Epidermal melanocyte (primary cell): ENCODE measurements at regions not wholly inside any gene's neighbourhood (a gene's known extent, or its start where the extent isn't known, plus 50 kb on each side); places are given as distances from the start of the nearest gene placed in this dataset.

Source experiments
- DNase-seq: peaks from one replicate; pipeline ENCODE4 v3.0.0; 2011; ENCODE audit warnings: low spot score; ENCODE audit not compliant: insufficient read length

DNA sequence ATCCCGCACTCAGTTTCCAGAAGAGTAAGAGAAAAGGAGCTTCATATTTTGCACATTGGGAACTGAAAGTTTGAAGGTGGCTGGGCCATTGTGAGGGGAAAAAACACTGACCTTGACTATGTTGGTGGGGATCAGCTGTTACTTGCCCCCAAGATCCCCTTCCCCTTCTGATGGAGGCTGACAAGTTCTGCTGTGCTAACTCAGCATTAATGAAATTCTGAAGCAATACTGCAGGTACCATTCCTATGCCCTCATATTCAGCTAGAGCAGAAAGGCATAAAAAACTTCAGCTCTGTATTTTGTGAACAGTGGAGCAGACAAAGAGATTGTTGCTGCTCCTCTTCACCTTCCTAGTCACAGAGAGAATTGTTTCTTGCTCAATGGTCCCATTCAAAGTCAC lies 1013.8 kb upstream of the C9orf72 start:
- DNase-seq = no peak

DNA sequence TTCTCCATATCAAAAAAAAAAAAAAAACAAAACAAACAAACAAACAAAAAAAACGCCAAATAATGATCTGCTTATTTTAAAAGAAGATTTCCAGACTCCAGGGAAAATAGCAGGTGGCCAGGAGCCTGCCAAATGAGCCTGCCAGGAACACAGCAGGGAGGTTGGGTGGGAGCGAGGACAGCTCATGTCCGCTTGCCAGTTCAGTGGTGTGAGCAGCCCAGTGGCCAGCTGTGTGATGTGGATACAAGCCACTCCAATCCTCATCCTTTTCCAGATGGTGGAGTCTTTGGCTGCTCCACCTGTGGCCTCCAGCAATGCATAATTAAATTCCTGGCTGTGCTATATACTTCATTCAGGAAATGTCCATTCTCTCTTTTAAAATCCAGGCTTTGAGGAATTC lies 1025.1 kb upstream of the C9orf72 start:
- no peak for DNase-seq

DNA sequence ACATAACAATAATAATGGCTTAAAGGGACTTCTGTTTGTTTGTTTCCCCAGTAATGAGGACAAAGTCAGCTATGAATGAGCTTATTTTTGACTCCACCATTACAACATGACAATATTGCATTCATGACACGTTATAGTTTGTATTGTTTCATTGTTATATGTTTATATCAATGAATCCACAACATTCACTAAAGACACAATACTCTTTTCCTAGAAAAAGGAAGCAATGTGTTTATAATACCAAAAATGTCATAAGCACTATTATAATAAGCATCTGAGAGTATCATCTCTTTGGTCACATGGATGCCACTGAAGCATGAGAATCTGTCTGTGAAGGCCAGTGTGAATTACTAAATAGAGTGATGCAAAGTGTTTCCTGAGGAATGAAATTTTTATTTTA lies 1026.9 kb upstream of the C9orf72 start:
- no peak for DNase-seq

DNA sequence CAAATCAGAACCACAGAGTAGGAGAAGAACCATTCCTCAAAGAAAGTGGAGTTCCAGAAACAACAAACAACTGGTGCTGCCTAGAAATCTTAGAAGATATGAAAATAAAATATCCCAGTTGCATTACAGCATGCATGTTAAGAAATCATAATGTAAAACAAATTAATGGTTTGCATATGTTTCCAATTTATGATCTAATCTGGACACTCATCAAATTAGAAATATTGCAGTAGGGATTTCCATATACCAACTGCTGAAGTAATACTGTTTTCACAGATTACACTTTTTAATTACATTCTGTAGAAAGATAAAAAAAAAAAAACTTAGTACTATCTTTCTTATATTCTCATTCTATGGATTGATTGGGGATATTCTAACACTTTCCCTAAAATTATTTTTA lies 1034.6 kb upstream of the C9orf72 start:
- DNase-seq = no peak

DNA sequence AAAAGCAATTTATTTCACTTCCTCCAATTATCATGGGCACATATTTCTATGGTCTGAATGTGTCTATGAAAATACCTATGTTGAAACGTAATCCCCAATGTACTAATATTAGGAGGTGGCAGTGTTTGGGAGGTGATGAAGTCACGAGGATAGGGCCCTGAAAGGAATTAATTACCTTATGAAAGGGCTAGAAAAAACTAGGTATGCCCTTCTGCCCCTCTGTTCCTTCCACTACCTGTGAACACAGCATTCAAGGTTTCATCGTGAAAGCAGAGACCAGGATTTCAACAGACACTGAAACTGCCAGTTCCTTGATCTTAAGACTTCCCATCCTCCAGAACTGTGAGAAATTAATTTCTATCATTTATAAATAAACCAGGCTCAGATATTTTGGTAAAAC lies 1037.1 kb upstream of the C9orf72 start:
- DNase-seq = no peak

DNA sequence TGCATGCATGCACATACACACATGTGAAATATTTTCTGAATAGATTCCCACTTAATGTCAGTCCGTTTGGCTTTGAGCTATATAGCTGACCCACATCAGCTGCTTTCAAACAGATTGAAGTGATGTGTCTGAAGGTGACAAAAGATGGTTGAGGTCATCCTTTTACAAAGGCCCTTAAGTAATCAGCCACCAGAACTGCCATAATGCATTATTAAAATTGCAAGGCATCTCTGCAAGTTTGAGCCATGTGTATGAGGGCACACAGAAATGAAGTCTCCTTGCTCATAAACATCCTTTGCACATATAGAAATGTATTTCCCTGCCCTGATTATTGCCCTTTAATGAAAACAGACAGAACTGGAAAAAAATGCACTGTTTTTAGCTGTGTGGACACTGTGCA lies 1043.0 kb upstream of the C9orf72 start:
- no peak for DNase-seq

DNA sequence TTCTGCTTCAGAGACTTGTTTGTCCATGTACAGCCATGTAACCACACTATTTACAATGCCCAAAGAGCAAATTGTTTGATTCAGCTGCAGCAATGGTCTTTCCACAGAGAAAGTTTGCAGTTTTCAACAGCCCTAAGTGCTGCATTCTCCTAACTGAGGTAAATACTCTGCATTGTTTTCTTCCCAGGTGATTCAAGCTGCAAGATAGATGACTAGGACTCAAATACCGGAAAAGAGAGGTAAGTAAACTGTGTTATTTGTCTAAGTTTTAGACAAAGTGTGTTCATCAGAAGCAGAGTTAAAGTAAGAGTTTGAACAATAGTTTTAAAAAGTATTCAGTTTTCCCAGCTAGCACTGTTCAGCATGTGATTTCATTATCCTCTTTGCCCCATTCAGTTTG lies 1046.7 kb upstream of the C9orf72 start:
- no peak for DNase-seq

DNA sequence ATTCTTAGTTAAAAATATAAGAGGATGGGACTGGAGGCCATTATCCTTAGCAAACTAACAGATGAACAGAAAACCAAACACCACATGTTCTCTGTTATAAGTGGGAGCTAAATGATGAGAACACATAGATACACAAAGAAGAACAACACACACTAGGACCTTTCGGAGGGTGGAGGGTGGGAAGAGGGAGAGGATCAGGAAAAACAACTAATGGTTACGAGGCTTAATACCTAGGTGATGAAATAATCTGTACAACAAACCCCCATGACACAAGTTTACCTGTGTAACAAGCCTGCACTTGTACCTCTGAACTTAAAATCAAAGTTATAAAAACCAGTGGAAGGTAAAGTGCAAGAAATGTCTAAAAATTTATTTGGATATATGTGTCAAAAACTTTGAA lies 1047.4 kb upstream of the C9orf72 start:
- no peak for DNase-seq

DNA sequence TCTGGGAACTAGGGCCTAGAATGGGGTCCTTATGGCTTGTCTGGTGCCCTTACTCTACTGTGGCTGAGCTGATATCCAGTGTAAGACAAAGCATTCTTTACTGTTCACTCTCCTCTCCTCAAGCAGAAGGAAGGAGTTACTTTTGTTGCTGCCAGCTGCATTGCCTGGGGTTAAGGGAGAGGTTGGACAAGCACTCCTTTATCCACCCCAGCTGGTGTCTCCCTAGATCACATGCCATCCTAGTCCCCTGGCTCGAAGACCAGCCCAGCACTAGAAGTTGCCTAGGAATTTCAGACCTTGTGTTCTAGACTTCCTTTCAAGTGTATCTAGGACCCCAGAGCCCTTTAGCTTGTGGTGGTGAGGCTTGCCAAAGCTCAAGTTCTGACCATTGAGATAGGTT lies 1051.5 kb upstream of the C9orf72 start:
- DNase-seq = no peak

DNA sequence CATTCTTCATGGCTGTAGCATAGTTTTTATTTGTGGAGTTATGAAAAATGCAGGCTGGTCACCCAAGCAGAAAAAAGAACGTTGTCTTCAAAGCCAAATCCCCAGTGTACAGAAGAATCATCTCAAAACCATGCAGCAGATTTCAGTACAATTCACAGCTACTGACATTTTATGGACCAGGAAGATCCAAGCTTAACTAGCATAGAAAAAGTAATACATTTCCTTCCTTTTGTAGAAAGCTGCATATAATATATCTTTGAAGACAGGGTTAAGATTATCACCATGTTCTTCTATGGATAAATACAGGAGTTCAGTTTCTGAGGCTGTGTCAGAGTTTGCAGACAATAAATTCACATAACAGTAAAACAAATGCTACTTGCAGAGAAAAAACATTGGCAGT lies 1054.8 kb upstream of the C9orf72 start:
- no peak for DNase-seq

DNA sequence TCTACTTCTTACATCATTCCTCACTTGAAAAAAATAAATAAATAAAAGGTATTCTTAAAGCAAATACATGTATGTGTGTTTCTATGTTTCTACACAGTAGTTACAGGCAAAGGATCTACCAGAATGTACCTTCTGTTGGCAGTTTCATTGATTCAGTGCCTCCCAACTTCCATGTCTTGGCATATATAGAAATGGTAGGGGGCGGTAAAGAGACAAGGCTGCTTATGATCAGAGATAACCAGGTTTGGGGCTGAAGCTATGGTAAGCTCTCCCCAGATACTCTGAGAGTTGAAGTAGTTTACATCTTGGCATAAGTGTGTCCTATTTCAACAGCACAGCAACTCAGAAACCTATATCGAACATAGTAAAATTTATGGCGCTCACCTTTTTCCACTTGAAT lies 1075.4 kb upstream of the C9orf72 start:
- no peak for DNase-seq

DNA sequence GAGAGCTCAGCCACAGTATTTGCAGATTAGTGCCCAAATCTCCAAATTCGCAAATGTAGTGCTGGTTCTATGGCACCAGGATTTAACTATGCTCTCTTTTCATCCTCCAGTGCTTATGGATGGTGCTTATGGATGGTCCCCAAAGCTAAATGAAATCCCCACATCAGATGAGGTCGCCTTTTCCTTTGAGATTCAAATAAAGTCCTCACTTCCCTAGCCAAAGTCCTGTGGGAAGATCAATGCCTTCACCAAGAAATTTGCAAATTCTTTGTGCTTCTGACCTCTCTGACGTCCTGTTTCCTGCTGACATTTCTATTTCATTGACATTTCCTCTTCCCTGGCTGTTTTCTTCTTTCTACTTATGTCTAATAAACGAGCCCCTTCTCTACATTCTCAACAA lies 1077.0 kb upstream of the C9orf72 start:
- no peak for DNase-seq

DNA sequence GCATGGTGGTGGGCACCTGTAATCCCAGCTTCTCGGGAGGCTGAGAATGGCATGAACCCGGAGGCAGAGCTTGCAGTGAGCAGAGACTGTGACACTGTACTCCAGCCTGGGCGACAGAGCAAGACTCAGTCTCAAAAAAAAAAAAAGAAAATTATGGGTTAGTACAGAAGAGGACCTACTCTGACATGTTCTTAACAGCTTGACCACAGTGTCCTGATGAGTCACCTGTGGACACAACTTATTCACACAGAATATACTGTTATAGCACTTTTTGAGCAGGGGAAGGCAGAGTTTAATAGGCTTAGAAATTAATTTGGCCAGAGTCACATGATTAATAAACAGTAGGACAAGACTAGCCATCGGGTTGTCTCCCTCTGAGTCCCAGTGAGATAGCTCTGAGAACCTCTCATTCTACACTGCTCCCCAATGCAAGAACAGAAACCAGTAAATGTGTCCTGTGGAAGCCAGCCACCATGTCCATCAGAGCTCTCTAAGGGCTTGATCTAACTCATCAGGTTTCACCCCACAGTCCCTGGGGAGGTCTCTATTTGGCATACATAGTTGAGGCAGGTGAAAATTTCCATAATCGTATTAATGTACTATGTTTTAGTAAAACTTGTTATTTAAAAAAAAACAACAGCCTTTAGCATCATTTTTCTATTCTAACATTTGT lies 1077.9 kb upstream of the C9orf72 start:
- no peak for DNase-seq

DNA sequence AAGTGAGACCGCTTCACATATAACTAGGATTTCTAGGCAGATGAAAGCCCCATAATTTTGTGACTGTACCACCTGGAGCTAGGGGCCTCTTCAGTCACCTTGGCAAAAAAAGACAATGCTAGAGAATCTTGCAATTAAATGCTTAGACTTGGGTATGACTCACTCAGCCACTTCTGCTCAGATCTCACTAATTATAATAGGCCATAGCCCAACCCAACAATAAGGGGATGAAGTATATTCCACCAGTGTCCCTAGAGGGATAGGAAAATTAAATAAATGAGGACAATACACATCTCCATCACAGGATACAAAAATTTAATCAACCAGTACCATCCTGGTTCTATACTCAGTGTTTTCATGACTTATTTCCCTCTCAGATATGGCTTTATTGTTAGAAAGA lies 1079.9 kb upstream of the C9orf72 start:
- no peak for DNase-seq

DNA sequence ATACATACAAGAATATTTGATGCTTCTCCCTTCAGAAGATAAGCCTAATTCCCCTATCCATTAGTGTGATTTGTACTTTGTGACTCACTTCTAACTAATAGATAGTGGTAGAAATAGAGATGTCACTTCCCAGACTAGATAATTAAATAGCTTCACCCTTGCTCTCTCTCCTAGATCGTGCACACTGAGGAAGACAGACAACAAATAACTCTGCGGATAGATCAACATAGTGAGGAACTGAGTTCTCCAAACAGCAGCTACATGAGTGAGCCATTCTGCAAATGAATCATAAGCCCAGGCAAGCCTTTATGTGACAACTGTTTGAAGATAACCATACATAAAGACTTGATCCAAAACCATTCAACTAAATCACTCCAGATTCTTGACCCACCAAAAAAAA lies 1083.4 kb upstream of the C9orf72 start:
- DNase-seq = no peak

DNA sequence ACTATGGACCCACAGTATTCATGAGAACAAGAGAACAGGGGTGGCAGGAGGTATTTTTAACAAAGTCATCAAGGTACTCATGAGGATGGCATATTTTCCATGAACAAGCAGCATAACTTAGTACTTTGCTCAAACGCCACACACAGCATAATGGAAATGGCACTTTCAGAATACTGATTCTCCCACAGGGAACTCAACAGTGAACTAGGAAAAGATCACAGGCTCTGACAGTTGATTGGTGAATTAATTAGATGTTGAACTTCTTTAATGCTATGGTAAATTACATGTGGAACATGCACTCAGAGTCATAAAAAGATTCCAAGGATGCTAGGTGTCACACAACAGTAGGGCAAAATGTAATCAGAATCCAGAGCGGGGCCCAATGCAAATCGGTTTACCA lies 1088.6 kb upstream of the C9orf72 start:
- DNase-seq = no peak

DNA sequence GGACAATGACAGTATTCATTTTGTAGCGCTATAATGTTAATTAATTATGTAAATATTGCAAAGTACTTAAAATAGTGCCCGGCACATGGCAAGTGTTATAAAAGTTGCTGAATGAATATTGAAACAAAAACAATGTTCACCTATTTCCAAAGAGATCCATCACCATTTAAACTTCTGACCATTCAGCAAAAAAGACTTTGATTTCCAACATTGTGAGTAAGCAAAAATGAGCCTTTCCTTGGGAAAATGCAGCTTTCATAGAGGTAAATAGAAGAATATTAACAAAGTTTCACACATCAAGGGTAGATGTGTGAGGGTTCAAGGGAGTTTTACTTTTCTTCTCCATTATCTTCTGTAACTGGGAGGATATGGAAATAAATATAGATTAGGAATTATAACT lies 1089.4 kb upstream of the C9orf72 start:
- no peak for DNase-seq

DNA sequence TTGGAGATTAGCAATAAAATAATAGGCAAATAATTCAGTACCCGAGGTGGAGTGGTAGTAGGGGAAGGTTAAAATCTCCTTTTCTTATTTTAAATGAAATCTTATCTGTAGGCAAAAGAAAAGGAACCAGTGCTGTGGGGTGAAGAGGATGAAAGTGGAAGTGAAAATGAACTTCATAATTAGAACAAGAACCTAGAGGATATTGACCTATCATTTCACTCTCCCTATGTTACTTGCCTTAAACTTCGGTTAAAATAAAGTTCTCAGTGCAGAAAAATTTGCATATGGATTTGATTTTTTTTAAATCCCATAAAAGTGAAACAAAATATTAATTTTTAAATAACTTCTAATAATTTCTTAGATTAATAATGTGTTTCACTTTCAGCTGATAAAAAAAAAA lies 1094.9 kb upstream of the C9orf72 start:
- no peak for DNase-seq

DNA sequence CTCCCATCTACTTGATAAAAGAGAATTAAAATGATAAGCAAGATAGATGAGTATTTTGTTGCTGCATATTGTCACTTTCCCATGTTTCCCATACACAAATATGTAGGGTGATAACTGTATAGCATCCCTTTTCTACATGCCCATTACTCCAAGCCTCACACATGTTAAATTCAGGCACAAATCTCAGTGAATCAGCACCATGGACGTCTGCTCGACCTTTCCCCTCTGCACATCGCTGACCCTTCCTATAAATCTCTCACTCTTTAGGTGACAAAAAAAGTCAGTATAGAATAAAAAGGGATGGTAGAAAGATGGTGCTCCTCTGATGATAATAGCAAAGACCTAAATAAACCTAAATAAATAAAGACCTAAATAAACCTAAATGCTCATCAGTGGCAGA lies 1097.7 kb upstream of the C9orf72 start:
- DNase-seq = no peak

DNA sequence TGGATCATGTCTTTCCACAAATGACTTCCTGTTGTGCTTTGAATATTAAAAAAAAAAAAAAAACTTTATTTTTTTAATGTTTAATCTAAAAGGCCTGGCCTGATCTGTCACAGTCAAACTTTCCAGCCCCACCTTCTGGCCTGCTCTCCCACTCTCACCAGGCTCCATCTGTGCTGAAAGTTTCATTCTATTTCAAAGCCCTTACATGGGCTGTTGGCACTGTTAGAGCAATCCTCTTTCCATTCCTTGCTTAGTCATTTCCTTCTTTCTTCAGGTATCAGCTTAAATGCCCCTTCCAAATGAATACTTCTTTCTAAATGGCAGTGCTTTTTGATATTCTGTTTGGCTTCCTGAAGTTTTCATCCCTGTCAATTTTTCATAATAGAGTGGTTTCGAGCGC lies 1104.8 kb upstream of the C9orf72 start:
- no peak for DNase-seq

DNA sequence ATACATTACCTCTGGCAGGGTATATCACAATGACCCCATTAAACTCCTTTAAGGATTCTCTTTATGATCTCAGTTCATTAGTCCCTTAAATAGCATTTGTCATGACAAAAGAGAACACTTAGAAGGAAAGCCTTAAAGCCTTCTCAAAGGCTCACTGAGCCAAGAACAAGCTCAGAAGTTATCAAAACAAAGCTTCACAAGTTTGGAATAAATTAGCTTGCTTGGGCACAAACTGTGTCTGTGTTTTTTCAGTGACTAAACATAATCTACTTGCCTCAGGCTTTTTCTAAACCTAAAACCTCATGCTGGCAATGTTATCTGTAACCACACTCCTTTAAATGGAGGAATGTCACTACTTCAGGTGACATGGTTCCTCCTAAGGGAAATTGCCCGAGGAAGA lies 1114.9 kb upstream of the C9orf72 start:
- DNase-seq = no peak

DNA sequence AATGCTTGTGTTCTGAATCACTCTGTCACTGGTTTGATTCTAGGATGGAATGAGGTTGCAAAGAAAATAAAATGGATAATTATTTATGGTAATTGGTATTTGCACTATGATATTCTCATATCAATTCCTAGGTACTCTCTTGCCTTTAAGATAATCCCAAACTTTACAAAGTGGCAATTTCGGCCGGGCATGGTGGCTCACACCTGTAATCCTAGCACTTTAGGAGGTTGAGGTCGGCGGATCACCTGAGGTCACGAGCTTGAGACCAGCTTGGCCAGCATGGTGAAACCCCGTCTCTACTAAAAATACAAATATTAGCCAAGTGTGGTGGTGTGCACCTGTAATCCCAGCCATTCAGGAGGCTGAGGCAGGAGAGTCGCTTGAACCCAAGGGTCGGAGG lies 1118.7 kb upstream of the C9orf72 start:
- no peak for DNase-seq

DNA sequence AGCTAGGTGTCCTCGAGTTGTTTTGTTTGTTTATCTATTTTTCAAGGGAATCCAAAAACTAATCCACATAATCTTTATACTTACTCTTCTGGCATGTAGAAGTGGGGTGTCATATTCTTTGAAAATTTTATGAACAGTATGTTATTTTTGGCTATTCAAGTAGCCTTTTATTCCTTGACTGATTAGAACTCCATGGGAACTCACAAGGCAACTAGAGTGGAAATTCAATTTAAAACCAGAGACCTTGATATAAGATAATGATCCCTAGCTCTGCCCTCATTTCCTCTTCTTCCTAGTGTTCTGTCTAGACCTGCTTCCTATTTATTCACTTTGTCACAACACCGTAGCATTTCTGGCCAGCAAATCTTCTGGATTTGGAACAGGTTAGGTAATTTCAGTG lies 1123.7 kb upstream of the C9orf72 start:
- DNase-seq = no peak

DNA sequence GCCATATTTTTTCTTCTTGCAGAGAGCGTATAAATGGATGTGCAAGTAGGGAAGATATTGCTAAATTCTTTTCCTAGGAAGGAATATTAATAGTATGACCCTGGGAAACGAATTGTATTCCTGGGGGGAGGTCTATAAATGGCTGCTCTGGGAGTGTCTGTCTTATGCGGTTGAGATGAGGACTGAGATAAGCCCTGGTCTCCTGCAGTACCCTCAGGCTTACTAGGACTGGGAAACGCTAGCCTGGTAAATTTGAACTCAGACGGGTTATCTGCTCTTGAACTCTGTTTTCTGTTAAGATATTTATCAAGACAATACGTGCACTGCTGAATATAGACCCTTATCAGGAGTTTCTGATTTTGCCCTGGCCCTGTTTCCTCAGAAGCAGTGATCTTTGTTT lies 1126.4 kb upstream of the C9orf72 start:
- DNase-seq = no peak
